Pulmonary artery endothelial cell (primary cell): ENCODE measurements at regions not wholly inside any gene's neighbourhood (a gene's known extent, or its start where the extent isn't known, plus 50 kb on each side); places are given as distances from the start of the nearest gene placed in this dataset.

Experiments
- DNase-seq: peaks from one replicate; pipeline ENCODE4 v3.0.0-alpha.2; 2011; ENCODE audit warnings: low read depth, low spot score

DNA sequence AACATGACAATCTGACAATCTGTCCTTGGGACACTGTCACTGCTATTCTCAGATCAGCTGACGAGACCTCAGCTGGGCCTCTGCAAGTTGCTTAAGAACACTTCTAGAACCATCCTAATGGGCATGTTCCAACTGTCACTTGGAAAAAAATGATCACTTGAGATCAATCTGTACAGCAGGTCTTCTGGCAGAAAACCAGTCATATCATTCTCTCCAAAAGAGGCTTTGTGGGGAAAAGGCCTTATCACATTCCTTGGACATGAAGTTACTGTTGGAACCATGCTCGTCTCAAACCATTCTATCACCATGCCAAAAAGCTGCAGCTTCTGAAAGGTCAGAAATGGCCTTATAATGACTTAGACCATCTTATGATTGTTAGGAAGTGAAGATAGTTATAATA is 744.2 kb downstream of the USP25 start:
- DNase-seq, result no peak

DNA sequence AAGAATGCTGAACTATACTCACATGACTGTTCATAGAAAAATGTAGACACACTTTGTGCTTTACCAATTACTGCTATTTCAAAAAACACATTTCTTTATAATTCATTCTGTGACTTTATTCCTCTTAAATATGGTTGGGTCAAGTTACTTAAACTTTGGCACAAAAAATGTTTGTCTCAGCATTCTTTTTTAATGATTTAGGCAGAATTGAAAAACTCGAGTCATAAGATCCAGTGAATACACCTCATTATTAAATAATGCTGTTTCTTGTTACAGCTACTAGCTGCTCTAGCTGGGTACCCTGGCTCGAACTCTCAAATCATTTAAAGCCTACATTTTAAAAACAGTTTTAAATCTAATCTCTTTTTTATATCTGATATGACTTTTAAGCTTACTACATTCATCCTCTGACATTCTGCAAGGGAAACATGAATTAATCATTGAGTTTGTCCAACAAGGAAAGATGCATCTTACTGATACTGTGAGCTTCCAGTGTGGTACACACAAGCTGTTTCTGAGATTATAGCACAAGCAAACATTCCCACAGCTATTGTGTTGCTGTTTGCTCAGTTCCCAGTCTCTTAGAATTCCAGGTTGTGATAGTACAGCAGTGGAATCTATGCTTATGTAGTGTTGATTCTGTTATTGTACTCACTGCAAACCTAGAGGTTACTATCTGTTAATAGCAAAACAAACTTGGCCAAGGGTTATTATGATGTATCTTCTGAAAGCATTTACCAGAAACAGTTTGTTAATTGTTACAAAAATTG is 746.5 kb downstream of the USP25 start:
- no peak for DNase-seq

DNA sequence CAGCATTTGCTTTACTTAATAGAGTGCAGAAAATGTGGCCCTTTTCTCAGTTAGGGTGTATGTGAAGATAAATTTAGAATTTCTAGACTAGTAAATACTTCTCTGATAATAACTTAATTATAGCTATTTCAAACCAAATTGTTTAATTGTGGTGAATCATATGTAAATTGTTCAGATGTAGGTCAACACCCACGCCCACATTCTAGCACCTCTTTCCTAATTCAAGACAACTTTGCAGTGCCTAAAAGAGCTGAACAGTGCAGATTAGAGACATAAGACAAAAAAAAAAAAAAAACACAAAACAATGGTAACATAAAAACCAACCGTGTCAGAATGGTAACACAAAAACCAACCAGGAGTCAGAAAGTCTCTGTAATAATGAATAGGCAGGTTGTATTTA is 758.3 kb downstream of the USP25 start:
- no peak for DNase-seq

DNA sequence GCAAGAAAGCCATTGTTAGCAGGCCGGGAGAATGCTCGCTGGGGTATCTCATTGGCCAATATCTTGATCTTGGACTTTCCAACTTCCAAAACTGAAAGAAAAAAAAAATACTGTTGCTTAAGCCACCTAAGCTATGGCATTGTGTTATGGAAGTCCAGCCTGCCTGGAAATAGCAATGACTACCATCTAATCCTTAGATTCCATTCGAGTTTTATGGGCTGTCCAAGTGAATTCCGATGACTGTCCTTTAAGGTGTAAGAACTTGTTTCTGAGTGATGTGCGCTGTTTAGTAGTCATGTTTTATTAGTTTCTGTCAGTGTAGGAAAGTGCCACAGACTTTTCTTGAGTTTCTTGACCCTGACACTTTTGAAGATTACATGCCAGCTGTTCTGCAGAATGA is 762.6 kb downstream of the USP25 start:
- no peak for DNase-seq

DNA sequence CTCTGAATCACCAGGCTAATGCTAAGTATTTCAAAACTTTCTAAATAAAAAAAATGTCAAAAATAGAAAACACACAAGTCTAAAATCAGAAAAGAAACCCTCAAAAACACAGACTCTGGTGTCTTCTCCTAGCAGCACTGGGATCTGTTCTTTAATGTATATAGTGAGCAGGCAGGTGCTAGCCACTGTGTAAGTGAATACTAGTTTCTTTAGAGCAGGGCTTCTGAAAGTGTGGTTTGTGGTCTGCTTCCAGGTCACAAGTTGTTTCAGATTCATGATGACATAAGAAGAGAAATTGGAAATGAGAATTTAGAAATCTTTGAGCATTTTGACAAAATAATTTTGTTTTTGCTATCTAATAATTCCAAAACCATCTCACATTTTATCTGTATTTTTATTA is 763.1 kb downstream of the USP25 start:
- DNase-seq, result no peak

DNA sequence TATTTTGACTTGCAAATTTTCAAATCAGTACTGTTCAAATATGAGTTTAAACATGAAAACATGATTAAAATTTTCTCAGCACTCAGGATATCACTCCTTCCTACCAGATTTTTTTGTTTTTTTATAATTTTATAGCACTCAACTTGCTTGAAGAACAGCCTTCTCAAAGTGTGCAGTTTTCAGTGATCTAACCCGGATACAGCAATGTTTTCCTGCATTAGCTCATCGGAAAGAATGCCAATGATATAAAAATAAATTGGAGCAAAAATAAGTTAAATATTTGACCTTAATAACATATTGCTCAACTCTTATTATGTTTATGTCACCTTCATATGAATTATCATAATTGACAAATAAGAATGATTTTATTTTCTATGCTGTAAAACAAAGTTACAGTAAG is 766.8 kb downstream of the USP25 start:
- DNase-seq, result peak; percentile 26

DNA sequence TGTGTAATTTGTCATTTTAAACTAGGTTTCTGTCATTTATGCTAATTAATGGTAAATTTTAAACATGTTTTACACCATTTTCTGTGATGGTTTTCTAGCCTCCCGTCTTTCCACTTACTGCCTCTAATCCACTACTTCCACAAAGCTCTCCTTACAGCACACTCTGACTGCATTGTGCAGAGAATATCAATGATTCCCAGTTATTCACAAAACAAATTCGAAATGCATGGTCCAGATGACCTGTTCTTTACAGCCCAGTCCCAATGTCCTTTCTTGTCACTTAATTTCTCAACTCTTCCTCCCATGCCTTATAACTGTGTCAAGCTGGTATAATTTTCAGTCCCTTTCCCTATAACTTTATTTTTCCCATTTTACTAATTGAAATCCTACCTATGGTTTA is 770.5 kb downstream of the USP25 start:
- no peak for DNase-seq

DNA sequence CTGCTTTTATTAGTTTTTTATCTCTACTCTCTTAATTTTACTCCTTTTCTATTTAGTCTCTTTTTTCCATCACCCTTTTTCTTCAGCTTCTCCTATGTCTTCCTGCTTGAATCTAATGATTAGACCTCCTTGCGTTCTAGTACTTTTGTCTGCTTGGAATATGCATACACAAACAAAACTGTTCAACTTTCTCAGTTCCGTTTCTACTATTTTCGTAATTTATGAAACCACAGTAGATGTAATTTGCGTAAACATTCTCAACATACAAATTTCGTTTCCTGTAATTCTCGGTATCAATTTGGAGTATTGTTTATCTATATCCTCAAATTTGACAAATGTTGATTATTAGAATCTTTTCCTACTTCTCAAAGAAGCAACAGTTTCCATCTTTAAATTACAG is 772.5 kb downstream of the USP25 start:
- no peak for DNase-seq

DNA sequence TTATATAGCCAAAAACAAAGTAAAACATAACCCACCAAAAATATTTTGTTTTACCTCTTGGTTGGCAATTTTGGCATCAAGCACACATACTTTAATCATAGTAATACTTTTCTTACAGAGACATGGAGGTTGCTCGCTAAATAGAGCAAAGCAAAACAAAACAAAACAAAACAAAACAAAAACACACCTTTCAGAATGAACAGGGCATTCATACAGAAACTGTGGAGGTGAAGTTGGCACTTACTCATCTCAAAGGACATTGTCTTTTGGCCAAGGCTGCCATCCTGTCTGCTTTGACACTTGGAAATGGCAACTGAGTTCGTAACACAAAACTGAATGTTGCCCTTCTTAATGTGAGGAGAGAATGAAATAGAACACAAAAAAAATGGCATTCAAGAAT is 773.1 kb downstream of the USP25 start:
- DNase-seq, result no peak

DNA sequence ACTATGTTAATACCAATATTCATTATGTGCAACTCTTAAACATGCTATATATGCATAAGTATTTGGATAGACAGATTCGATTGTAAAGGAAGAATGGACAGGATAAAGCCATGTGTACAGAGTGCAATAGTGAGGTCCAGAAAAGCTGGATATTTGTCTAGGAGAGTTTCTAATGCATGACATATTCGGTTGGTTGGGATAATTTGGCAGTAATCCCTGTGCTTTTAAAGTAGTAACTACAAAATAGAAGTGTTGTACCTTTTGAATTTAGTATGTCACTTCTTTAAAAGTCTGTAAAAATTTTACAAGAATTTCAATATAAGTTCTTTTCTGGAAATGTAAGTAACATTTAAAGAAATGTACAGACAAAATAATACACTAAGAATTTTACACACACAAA is 774.5 kb downstream of the USP25 start:
- DNase-seq, result no peak

DNA sequence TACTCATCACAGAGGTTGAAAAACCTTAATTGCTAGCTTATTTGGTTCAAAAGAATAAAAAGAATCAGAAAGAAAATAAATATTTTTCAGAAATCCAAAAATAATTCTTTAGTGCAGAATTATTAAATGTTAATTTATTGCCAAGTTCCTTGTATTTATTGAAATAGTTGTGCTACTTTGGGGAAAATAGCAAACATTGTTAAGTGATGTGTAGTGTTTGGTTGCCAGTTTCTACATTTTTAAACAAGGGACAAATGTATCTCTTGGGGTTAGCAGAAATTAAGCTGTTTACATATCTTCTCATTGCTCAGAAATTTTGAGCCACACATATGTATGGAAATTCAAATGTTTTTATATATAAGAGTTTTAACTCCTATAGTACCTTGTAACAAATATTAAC is 775.0 kb downstream of the USP25 start:
- no peak for DNase-seq

DNA sequence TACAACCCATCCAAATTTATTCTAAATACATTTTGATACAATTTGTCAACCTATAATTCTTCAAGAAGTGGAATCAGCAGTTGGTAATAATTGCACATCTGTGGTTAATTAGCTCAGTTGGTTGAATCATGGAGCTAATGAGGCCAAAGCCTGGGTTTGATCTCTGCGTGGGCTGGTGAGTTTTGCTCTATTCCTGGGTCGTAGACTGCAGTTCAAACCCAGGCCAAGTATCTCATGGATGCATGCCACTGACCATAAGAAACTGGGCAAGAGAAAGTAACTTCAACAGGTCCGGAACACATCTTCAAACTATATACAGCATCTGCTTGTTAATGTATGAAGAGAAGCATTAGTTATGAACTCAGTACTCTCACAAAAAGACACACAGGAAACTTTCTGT is 779.7 kb downstream of the USP25 start:
- no peak for DNase-seq

DNA sequence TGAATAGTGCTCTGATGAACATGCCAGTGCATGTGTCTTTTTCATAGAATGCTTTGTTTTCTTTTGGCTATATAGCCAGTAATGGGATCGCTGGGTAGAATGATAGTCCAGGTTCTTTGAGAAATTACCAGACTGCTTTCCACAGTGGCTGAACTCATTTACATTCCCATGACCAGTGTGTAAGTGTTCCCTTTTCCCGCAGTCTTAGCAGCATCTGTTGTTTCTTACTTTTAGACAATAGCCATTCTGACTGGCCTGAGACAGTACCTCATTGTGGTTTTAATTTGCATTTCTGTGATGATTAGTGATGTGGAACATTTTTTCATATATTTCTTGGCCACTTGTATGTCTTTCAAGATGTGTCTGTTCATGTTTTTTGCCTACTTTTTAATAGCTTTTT is 784.5 kb downstream of the USP25 start:
- no peak for DNase-seq

DNA sequence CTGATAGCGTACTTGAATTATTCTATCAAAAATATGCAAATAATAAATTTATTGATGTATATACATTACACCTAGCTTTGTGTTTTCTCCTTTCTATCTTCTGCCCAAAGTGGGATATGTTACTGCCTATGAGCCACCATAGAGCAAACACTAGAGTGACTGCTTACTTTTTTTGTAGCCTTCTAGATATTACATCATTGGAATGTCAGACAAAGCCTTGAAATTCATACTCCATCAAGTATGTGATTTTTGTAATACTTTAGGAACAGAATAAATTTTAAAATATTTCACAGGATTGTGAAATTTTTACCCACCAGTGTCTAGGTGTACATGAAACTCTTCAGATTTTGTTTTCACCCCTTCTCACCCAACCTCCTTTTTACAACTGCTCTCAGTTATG is 787.6 kb downstream of the USP25 start:
- DNase-seq, result no peak

DNA sequence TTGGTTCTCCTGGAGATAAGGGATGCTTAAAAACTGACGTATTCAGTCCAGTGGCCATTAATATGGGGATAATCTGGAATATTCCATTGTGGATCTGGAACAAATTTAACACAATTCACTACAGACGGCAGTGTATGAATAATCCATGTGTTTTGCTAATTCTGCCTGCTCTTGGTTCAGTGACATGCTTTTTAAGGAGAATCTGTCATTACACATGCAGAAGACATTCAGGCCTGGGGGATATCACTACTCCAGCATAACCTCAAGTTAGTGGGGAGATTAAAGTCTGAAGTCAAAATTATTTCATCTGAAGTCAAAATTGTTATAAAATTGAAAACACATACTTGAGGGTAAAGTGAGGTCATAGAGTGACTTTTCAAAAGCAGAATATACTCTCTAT is 789.3 kb downstream of the USP25 start:
- DNase-seq, result no peak

DNA sequence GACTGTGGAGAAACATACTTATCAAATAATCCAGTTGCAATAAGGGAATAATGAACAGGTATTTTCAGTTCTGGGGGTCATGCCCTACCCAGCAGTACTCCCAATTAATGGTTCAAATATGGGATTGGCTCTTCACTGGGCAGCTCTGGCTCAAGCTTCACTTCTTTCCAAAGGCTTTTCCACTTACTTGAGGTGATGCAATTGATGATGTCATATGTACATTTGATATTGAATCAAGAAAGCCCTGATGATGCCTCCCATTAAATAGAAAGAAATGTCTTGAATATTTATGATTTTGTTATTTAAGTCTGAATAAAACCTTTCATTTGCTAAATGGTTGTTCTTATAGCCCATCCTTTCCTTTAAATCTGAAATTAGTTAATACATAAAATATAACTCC is 789.9 kb downstream of the USP25 start:
- no peak for DNase-seq

DNA sequence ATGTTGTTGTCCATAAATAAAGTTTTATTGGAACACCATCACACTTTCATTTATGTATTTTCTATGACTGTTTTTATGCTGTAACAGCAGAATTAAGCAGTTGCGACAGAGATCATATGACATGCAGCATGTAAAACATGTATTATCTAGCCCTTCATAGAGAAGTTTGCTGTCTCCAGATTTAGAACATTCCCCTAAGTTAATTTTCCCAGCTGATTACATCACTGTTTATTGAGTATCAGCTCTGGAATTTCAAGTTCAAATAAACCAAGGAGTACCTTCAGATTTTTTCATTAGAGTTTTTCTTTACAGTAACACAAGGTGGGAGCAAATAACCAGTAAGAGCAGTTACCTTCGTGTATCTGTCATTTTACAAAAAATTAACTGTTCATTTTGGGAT is 792.8 kb downstream of the USP25 start:
- DNase-seq, result no peak

DNA sequence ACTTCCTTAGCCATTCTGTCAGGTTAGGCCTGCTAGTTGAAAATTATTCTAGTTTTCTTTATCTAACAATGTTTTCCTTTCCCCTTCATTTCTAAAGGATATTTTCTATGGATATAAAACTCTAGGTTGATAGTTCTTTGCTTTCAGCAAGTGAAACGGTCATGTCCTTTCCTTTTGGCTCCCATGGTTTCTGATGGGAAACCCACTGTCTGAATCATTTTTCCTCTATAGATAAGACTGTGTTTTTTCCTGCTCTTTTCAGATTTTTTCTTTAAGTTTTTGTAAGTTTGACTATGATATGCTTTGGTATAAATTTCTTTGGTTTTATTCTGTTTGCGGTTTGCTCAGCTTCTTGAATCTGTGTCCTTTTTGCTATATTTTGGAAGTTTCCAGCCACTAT is 800.9 kb downstream of the USP25 start:
- peak; percentile 52 for DNase-seq

DNA sequence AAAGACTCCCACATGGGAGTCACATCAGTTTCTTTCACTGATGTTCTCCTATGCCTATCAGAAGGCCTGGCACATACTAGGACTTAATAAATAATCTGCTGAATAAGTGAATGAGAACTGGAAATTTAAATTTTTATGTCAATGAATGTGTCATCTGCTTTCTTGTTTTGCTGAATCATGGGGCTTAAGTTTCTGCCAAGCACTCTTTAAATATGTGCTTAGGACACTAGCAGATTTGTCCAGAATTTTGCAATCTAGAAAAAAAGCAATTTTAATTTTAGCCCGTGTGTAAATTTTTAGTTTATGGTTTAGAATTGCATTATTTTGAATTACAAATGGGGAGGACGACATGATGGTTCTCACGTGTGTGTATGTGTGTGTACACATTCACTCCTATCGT is 803.1 kb downstream of the USP25 start:
- no peak for DNase-seq

DNA sequence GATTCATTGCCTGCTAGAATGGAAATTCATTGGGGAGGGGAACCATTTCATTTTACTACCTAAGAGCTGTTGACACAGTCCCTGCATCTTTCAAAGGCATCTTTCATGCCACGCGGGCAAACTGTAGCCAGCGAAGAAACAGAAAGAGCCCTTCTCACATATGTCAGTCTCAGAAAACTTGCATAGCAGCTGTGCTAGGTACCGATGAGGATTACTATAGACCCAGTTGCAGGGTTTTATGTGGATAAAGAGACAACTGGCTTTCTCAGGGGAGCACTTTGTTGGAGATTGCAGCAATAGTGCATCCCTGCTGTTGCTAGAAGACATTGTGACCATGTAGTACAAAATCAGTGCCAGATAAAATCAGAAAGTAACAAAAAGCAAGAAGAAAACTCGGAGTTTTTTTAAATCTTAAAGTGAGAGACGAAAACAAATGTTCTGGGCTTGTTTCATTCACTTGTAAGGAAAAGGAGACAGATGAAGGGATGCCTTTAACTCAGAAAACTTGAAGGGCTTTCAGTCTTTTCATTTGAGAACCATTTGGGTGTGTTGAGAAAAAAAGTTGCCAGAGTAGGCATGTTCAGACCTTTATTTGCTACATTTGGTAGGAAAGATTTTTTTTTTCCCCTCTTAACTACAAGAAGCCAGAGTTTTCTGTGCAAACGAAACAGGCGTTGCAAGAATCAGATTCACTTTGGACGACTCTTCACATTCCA is 804.1 kb downstream of the USP25 start:
- no peak for DNase-seq

DNA sequence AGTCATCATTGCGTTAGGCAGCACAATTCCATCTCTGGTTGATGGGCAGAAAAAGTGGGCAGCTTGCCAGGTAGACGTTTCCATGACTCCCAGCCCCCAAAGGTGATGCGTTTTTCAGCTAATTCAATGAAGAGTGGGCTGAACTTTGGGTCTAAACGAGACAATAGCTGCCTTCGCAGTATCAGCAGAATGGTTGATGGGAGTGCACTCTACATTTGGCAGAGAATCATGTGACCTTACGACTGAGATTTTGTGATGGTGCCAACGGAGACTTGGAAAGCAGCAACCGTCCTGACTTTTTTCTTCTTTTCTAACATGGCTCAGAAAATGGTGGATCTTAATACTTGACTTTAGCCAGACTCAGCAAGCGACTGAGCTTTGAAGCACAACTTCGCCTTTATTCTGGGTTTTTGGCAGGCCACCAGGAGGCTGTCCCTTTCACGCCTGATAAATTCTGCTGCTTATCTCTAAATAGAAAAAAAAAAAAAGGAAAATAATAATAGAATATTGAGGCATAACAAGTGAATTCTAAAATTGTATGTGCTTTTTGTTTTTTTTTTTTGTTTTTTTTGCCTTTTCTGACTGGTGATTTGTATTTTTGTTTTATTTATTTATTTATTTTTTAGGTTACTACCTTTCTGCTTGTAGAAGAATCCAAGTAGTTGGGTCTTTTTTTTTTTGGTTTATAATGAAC is 804.8 kb downstream of the USP25 start:
- DNase-seq, result no peak

DNA sequence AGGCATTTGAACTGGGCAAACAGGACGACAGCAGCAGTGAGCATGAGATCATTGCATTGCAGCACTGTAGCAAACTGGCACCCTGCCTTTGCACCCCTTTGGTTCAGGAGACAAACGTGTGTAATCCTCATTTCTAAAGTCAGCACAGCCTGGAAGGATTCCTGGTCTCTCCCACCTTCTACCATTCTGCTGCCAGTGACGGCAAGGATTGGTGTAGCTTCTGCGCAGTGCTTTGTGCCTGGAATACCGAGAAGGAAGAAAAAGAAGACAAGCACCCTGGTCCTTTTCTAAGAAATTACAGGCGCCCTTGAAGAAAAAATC is 805.3 kb downstream of the USP25 start:
- DNase-seq, result no peak

DNA sequence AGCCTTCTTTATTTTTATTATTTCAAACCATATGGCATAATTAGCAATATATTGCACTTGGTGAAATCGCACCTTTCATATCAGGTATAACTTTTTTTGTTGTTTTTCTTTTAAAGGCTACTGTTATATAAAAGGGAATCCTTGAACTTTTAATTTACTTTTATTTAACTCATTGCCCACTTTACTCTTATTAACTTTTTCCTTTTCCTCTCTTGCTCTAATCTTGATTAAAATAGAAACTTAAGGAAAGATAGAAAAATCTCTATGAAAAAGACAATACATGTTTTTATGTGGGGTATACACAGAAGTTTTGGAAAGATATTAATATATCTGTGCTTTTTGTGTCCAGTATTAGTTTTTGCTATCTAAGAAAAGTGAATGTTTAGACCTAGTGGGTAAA is 805.8 kb downstream of the USP25 start:
- DNase-seq, result no peak
